GM18858 (cell line): ENCODE measurements at regions not wholly inside any gene's neighbourhood (a gene's known extent, or its start where the extent isn't known, plus 50 kb on each side); places are given as distances from the start of the nearest gene placed in this dataset.
"Not testable (repeated sequence)": the region's sequence is repeated elsewhere in the genome, so short reads cannot be mapped to it uniquely, and the experiment has no call there.

ENCODE experiments used
- ATAC-seq: cut with Tn5 transposase; IDR thresholded peaks from one replicate; pipeline ENCODE4 v1.9.1; 2021; ENCODE audit not compliant: unreplicated experiment

DNA sequence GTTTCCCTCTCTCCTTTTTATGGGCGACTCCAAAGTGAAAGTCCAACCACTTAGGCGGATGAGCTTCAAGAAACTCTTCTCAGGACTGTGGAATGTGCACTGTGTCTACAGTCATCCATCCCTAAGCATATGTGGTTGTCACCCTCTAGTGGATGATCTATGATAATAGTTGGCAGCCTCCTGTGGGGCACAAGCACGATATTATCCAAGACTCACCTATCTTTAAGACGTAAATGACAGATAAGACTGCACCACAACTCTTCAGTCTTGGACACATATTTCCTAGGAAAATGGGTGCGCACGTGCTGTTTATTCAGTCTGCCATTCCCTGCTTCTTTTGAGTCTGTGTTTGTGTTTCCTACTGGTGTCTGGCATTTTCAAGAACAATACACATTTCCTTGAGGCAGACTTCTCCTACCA is 145.5 kb upstream of the CTAGE1 start:
- peak; percentile 76 for ATAC-seq

DNA sequence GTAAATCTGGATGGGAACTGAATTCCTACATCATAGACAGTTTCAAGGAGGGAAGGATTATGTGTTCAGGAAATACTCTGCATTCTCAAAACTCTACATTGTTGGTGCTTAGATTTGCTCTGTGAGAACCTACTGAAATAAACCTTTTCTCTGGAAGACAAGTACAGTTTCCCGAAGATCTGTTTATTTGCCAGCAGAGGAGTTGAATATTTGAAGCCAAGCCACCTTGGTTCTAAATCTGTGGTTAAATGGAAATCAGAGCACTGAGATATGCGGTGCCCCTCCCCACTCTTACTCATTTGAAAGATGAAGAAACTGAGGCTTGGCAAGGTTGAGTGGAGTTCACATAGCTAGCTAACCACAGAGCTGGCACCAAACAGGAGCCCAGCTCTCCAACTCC is 146.3 kb upstream of the CTAGE1 start:
- no peak for ATAC-seq

DNA sequence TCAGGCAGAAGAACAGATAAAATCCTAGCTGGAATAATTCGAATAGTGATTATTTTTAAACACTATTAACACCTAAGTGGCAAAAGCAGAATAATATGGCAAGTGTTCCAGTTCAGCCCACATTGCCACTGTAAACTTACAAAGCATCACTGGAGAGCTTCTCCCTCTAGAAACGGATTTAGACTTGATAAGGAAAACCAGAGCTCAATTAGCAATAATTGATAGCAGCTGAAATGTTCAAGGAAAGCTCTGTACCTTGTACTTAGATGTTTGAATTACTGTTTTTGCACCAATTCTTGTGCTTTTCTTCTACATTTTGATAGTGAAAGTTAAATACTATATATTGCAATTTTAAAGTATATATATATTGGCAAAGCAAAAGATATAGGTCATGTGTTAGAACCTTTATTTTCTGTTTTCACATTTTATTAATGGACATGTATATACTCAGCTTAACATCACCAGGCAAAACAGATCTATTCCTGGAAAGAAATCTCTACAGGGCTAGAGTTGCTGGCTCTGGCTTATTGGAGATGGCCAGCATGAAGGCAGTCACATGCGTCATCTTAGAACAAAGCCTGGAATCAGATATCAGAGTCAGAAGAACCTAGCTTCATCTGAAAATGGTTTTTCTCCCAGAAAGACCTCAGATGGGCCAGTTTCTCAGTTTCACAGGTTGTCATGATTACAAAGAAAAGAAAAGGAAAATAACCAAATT is 149.1 kb upstream of the CTAGE1 start:
- no peak for ATAC-seq

DNA sequence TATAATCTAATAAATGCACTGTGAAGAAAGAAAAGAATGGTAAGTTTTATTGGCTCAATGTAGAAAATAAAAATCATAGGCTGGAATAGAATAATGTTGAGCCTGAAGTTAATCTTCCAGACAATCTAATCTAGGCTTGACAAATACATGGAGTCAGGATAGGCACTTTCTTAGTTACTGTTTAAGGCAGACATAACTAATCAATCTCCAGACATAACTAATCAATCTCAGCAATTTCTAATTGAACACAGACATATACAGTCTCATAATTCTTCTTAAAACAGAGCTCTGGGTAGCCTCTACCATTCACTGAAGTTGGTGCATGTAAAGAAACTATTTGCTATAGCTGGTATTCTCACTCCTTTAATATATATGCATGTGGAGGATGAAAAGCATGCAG is 150.1 kb upstream of the CTAGE1 start:
- no peak for ATAC-seq

DNA sequence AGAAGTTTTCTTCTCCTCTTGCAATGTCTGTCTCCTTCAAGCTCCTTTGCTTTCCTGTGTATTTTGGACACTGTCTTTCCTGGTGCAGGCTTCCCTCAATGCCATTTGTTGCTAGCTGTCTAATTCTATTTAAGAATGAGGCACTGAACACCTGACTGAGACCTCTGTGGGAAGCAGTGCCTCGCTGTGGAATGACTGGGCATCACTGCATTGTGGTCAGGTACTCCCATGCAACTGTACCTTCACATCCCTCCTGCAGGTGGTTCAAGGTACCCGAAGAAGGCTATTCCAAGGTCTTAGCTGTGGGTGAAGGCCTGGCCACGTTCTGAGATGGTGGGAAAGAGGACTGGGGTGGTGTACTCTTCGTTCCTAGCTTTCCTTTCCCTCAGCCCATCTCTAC is 152.8 kb upstream of the CTAGE1 start:
- no peak for ATAC-seq

GRCh38 chr18:22572341-22572740 is 154.6 kb upstream of the CTAGE1 start:
- ATAC-seq, result no peak

DNA sequence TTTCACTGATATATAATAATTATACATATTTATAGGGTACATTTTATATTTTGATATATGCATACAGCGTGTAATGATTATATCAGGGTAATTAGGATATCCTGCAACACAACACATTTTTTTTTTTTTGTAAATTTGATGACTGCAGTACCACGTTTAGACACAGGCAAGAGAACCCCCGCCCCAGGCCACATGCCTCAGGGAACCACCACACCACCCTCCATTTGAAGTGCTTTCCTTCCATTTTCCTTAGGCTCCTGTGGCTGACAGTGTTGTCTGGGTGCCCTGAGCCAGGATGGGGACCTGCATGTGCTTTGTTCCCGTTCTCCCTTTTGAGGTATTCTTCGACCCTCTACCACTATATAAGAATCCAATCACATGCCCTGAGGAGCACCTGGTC is 161.6 kb upstream of the CTAGE1 start:
- no peak for ATAC-seq

DNA sequence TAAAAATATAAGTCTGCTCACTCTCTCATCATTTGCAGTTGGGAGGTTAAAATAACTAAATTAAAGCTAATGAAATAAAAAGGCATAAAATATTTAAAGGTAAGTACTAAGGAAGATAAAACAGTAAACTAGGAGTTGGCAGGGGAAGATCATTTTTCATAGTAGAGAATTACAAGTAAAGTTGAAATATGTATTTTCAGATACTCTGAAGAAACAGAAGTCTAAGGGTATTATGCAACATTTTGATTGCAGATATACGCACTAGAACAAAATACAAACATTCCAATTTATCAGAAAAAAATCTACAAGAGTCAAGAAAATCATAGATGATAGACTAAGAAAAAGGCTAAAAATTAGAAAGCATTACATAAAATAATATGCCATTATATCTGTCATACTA is 167.6 kb upstream of the CTAGE1 start:
- ATAC-seq, result no peak

- ATAC-seq, result no peak
These were observed 168.1 kb upstream of the CTAGE1 start for GRCh38 chr18:22585821-22586220.

GRCh38 chr18:22591222-22591621 is 173.5 kb upstream of the CTAGE1 start:
- ATAC-seq, result no peak

- no peak for ATAC-seq
These were observed 176.5 kb upstream of the CTAGE1 start for GRCh38 chr18:22594155-22594690.

DNA sequence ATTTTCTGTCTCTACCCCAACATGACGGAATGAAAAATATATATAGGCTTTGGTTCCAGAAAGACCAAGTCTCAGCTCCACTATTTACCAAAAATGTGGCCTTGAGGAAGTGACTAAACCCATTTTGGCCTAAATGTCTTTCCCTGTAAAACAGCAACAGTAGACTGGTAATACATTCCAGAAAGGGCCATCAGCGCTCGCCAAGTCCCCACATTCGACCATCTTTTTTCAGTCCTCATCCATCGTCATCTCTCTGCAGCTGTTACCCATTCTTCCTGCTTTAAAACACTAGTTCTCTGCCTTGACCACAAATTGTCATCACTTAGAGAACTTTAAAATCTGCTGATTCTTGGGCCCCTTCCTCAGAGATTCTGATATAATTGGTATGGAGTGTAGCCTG is 183.8 kb upstream of the CTAGE1 start:
- ATAC-seq, result no peak

DNA sequence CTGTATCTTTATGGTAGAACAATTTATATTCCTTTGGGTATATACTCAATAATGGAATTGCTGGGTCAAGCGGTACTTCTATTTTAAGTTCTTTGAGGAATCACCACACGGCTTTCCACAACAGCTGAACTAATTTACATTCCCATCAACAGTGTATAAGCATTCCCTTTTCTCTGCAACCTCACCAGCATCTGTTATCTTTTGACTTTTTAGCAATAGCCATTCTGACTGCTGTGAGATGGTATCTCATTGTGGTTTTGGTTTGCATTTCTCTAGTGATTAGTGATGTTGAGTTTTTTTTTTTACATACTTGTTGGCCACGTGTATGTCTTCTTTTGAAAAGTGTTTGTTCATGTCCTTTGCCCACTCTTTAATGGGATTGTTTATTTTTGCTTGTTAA is 184.7 kb upstream of the CTAGE1 start:
- ATAC-seq, result not testable (repeated sequence)

DNA sequence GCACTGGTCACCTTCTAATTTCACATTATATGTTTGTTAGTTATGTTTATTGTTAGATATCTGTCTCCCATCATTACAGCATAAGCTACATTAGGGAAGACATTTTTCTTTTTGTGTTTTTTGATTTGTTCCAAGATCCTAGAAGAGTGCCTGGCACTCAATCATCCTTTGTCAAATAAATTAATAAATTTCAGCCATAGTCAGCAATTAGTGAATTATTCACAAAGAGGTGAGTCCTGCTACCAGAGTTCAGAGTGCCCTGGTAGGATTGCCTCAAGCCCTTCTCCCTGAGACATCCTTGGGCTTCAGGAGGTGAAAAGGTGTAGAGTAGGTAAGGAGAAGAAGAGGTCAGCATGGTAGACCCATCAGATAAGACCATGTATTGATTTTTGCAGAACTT is 186.2 kb upstream of the CTAGE1 start:
- ATAC-seq, result no peak

- no peak for ATAC-seq
These were observed 186.8 kb upstream of the CTAGE1 start for GRCh38 chr18:22604390-22604985.

DNA sequence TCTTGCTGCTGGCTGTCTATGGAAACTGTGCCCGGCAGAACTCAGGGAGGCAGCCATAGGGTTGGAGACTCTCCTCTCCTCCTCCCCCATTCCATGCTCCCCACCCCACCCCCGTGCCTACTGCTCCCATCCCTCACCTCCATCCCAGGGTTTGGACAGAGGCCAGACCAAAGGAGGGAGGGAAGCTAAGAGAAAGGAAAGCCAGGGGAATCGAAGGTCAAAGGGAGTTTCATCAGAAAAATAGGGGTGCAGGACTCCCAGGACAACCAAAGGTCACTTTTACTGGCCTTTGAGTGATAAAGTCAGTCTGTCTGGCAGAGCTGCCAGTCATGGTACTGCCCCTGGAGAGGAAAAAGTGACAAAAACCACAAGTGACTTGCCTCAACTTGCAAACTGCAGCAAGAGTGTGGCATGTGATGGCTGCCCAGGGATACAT is 187.3 kb upstream of the CTAGE1 start:
- ATAC-seq, result no peak

- no peak for ATAC-seq
These were observed 188.0 kb upstream of the CTAGE1 start for GRCh38 chr18:22605736-22606135.

DNA sequence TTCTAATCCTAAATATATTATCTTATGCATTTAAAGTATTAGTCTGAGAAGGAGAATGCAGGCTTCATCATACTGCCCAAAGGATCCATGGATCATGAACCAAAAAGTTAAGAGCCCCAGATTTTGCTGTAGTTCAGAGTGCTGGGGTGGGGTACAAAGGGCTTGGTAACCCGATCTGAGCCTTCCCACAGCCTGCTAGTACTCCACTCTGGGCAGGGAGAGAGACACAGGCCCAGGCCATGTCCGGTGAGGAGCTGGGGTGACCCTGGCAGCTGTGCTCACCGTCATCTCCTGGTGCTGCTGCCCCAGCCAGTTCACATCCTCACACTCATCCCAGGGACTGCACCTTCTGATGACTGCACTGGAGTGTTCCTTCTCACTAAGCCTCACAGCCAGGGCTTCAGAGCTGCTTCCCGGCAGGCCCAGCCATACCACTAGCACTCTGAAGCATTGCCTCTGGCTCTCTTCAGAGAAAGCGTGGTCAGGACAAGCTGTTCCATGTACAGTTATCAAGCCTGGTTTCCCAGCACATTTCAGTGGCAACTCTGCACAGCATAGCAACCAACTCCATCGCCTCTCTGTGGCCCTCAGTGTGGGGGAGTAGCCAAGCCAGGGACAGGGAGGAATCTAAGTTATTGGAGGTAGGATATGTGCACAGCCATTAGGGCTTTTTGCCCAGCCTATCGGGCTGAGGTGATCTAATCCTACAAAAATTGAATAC is 189.0 kb upstream of the CTAGE1 start:
- ATAC-seq, result no peak

- no peak for ATAC-seq
These were observed 189.5 kb upstream of the CTAGE1 start for GRCh38 chr18:22607284-22607635.

GRCh38 chr18:22608847-22609246 is 191.1 kb upstream of the CTAGE1 start:
- no peak for ATAC-seq

GRCh38 chr18:22609642-22610041 is 191.9 kb upstream of the CTAGE1 start:
- ATAC-seq, result no peak

- no peak for ATAC-seq
These were observed 195.5 kb upstream of the CTAGE1 start for GRCh38 chr18:22613058-22613690.
